GM19025 (cell line): ENCODE measurements at regions not wholly inside any gene's neighbourhood (a gene's known extent, or its start where the extent isn't known, plus 50 kb on each side); places are given as distances from the start of the nearest gene placed in this dataset.
"Not testable (repeated sequence)": the region's sequence is repeated elsewhere in the genome, so short reads cannot be mapped to it uniquely, and the experiment has no call there.

Experiments
- ATAC-seq: cut with Tn5 transposase; IDR thresholded peaks from one replicate; pipeline ENCODE4 v1.9.1; 2021; ENCODE audit warnings: mild to moderate bottlenecking, low read depth, moderate library complexity; ENCODE audit not compliant: unreplicated experiment

DNA sequence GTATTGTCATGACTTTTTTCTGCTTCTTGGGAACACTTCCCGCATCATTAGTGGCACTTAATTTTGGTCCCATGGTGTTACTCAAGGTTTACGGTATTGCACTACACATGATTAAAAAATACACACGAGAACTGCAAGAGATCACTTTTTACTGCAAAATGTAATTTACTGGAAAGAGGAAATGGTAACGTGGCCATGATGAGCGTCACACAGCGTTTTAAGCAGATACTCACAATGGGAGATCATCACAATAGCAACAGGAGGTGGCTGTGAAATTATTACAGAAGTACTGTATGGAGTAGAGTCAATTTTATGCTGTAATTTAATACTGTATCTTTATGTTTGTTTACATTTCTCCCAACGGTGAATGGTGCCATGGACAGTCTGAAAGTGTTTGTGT is 1510.3 kb downstream of the AMY1C start:
- no peak for ATAC-seq

DNA sequence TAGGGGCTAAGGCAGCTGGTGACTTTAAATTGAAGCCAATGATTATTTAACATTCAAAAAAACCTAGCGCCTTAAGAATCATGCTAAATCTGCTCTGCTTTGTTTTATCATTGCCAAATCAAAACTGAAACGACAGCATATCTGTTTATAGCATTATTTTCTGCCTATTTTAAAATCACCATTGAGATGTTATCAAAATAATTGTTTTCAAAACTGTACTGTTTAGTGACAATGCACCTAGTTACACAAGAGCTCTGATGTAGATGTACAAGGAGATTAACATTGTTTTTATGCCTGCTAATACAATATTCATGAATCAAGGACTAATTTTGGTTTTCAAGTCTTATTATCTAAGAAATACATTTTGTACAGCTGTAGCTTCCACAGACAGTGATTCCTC is 1521.3 kb downstream of the AMY1C start:
- no peak for ATAC-seq

DNA sequence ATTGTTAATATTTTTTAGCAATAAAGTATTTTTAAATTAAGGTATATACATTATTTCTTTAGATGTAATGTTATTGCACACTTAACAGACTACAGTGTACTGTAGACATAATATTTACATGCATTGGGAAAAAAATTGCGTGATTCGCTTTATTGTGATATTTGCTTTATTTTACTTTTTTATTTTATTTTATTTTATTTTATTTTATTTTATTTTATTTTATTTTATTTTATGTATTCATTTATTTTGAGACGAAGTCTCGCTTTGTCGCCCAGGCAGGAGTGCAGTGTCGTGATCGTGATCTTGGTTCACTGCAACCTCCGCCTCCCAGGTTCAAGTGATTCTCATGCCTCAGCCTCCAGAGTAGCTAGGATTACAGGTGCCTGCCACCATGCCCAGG is 1522.7 kb downstream of the AMY1C start:
- ATAC-seq = not testable (repeated sequence)

DNA sequence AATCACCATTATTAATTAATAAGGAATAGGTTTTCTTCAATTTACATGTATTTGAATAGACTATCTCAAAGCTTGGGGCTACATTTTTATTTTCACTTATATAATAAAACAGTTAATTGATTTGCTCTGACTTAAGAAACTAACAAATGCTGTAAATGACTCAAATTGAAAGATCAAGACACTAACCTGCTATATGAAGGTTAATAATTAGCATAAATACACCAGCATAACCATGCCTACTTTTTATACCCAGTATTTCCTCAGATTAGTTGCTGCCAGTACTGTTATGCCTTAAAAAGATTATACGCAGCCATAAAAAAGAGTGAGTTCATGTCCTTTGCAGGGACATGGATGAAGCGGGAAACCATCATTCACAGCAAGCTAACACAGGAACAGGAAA is 1545.1 kb downstream of the AMY1C start:
- ATAC-seq = no peak

DNA sequence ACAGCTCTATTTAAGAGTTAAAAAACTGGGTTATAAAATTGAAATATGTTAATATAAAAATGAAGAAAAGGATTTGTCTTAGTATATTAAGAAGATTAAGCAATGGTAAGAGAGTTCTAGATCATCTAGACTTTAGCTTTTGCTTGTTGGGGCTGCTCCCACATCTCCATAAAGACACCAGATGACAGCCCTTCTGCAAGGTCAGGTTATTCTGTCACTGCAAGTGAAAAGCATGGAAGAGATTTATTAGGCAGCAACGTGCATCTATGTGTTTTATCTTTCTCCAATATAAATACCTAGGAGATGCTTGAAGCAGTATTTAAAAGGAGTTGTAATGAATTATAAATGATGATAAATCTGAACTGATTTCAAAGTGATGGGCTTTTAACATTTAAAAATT is 1560.4 kb downstream of the AMY1C start:
- ATAC-seq = no peak

DNA sequence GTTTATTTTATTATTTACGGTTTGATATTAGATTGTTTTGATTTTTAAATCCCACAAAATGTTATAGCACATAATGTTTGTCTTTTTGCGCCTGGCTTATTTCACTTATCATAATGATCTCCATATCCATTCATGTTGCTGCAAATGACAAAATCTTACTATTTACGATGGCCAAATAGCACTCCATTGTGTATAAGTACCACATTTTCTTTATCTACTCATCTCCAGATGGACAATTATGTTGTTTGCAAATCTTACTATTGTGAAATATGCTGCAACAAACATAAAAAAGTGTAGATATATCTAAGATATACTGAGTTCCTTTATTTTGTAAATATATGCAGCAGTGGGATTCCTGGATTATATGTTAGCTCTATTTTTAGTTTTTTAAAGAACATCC is 1568.3 kb downstream of the AMY1C start:
- ATAC-seq = no peak

DNA sequence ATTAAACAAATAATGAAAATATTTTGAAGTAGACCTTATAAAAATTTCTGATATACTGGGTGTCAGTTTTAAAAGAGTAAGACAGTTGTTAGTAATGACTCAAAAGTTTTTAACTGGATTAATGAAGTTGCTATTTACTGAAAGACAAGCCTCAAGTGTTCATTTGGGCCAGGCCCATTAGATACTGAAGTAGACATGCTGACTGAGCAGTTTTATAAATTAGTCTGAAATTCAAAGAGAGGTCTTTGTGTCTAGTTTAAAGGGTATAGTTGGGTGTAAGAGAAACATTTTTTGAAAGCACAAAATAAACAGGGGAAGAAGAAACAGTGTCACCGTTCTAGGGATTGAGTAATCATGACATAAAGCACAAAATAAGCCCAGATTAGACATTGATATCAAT is 1577.2 kb downstream of the AMY1C start:
- no peak for ATAC-seq

DNA sequence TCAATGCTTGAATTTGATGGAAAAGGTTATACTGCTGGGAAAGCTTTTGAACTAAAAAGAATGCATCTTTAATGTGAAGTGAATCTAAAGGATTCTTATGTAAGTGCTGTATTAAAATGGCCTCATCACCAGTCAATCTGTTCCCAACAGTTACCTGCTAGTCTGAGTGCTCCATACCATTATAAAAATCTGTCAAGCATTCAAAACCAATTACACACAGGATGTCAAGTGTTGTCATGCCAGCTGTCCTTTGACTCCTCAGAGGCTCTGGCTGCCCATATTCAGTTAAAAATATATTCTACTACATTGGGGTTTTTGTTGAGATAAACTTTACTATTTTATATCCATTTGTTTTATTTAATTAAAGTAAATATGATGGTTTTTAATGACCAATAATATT is 1587.7 kb downstream of the AMY1C start:
- ATAC-seq = no peak

DNA sequence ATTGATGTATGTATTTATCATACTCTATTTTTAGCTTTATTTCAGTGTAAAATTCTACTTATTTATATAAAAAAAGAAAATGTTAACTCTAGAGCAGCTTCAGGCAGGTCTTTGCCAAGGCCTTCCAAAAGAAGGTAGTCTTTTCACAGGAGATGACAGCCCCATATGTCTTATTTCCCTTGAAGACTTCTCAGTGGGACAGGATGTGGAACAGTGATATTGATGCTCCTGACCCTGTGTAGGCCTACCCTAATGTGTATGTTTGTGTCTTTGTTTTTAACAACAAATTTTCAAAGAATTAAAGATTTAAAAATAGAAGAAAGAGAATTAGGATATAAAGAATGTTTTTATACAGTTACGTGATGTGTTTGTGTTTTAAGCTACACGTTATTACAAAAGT is 1593.6 kb downstream of the AMY1C start:
- no peak for ATAC-seq

DNA sequence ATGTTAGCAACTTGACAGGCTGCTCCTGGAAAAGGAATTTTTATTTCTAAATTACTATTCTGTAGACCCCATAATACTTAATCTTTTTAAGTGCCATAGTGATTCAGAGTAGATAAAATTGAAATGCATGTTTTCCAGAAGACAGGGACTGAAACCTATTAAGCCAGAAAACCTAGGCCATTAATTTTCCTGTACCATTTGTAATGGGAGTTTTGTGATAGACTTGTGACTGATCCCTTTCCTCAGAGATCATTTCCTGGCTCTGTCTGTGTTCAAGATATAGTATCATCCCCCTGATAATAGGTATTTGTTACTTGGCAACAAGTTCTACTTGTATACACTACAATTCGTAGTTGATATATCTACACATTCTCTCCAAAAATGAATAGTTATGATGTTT is 1609.8 kb downstream of the AMY1C start:
- no peak for ATAC-seq

DNA sequence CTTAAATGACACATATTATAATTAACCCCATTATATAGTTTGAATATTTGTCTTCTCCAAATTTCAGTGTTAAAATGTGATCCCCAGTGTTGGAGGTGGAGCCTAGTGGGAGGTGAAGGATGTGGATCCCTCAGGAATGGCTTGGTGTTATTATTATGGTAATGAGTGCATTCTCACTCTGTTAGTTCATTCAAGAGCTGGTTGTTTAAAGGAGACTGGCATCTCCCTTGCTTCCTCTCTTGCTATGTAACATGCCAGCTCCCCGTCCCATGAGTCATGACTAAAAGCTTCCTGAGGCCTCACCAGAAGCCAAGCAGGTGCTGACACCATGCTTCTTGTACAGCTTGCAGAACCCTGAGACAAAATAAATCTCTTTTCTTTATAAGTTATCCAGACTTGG is 1612.7 kb downstream of the AMY1C start:
- no peak for ATAC-seq

DNA sequence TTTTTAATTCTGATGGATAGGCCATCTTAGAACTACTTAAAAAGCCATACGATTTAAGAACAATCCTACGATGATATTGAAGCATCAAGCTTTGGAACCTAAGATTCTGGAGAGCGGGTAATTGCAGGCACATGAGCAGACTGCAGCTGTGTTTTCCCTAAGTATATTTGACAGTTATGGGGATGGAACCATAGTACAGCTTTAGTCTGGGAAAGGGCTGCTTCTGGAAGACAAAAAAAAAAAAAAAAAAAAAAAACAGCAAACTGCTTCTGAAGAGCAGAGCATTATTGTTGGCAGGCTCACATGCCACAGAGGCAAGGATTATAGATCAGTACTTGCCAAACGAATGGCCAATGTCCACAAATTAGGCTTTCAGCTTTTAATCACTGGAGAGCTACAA is 1618.7 kb downstream of the AMY1C start:
- no peak for ATAC-seq

DNA sequence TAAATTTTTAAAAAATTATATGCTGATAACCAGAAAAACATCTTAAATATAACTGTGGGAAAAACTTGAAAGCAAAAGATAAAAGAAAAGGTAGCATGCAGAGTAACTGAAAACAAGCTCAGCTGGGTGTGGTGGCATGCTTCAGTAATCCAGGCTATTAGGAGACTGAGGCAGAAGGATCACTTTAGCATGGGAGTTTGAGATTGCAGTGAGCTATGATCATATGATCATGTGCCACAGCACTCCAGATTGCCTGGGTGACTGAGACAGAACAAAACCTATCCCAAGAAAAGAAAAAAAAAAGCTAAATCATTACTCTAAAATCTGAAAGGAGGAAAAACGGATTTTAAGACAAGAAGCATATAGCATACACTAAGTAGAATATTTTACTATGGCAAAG is 1624.0 kb downstream of the AMY1C start:
- no peak for ATAC-seq

DNA sequence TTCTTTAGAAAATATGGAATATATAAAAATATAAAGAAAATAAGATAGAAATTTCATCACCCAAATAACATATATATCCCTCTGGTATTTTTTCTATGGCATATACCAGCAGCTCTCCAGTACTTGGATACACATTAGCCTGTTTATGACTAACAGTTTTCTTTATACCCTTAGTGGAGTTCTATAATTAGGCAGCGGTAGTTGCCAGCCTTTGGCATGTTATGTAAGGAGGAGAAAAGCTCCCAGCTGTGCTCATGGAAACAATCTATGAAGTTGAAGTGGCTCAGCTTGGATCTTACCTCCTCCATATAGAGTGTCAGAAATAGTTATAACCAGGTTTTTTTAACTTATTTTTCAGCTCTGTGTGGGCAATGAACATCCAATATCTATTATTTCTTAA is 1636.8 kb downstream of the AMY1C start:
- no peak for ATAC-seq

DNA sequence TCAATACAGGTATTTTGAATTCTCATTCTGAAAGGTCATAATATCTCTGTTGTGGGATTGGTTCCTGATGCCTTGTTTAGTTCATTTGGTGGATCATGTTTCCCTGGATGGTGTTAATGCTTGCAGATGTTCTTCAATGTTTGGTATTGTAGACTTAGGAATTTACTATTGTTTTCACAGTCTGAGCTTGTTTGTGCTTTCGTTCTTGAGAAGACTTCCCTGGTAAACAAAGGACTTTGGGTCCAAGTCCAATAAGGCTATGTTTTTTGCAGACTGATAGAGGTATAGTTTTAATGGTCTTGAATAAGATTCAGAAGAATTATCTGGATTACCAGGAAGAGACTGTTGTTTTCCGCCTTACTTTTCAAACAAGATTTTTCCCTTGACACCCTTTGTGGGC is 1646.3 kb downstream of the AMY1C start:
- ATAC-seq = no peak

DNA sequence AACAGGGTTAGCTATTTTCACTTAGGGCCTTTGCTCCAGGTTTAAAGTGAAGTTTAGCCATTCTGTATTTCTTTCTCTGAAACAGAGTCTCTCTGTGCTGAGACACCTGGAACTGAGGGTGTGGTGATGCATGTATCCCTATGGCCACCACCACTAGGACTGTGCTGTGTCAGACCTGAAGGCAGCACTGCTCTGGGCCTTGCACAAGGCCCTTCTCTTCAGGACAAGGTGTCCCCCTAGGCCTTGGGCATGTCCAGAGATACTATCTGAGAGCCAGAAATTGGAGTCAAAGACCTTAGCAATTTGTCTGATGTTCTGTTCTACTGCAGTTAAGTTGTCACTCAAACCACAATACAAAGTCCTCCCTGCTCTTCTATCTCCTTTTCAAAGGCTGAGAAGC is 1649.2 kb downstream of the AMY1C start:
- no peak for ATAC-seq

DNA sequence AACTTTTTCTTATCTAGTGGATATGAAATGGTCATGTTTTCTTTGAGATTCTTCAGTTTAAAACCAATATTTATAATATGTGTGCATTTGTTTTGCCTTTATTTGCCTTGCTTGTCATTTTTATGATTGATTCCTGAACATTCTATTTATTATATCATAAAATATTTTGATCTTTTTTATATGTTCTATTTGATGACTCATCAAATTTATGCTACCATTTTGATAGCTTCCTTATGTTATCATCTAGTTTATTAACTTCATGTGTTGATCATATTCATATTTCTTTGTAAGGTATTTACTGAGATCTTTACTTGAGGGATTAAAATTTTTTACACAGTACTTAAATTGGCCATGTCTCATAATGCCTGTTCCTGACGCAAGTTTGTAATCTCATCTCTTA is 1650.0 kb downstream of the AMY1C start:
- ATAC-seq = no peak

DNA sequence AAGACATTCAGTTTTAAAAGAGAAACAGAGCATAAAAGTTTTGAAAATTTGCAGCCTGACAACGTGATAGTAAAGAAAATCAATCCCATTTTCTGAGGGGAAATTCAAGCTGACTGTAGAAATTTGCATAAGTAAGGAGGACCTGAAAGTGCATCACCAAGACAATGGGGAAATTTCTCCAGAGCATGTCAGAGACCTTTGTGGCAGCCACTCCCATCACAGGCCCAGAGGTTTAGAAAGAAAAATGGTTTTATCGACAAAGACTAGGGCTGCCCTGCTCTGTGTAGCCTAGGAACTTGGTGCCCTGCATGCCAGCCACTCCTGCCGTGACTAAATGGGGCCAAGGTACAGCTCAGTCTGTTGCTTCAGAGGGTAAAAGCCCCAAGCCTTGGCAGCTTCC is 1640.2 kb upstream of the PRMT6 start:
- no peak for ATAC-seq

DNA sequence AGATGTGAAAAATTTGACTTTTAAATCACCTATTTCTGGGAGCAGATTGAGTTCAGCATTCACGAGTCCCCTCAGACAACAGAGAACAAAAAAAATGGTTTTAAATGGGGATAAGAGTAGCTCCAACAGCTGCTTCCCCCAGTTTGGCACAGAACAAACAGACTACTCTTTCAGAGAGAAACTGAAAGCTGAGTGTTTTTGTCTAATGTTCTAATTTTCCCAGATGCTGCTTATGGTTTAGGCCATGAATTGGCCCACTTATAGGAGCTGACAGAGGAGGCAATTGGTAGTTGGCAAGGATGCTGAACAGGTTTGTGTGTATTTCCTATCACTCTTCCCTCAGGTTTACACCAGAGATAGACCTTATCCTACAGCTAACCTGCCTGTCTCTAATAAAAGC is 1637.4 kb upstream of the PRMT6 start:
- ATAC-seq = no peak

DNA sequence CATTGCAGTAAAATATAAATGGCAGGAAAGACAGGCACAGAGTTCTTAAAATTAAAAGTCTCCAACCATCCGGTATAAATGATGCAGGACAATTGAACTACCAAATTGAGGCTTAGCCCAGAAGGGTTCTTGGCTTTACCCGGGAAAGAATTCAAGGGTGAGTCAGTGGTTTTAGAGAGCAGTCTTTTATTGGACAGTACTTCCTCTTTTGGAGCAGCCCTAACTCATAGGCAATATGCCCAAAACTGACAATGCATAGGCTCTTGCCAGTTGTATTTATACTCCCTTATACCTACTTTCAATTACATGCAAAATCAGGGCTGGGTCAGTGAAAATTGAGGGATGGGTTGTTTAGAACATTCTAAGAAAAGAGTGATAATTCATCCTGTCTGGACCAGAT is 1628.9 kb upstream of the PRMT6 start:
- ATAC-seq = no peak

DNA sequence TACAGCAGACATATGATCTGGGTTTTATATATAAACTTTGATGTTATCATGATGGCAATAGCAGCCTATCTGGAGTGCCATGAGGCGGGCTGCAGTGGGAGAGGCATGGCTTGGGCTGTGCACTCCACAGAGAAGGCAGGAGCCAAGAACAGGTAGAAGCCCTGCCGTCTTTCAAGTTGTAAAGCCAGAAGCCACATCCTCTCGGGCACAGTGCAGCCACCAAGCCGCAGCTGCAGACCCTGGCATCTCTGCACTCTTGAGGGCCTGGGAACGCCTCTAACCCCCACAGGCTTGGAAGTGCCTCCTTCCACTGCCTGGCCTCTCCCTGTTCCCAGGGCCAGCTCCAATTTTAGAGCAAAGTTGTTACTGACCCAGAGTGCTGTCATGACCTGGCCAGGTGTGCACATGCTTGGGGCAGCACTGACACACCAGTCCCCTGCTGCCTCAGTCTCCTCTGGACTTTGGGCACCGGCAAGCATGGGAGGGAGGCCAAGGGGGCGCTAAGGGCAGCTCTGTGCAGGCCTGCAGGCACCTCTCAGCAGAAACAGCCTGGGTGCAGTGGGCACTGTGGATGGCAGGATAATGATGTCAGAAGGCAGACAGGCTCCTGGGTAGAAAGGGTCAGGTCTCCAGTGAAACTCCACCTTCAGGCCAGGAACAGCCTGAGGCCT is 1619.8 kb upstream of the PRMT6 start:
- ATAC-seq = no peak

DNA sequence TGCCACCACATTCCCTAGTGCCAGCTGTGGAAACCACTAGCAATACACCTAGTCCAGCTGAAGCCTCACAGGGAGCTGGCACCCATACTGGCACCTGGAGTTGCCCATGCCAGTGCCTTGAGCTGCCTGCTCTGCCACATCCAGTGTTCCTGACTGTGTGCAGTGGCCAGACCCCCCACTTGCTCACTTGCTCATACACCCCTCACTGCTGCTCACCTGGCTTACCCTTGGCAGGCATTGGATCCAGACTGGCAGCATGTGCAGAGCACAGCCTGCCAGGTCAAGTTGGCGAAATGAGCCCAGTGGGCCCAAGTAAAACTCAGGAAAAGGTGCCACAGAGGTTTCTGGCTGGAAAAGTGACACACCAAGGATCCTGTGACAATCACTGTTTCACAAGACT is 1618.6 kb upstream of the PRMT6 start:
- no peak for ATAC-seq

DNA sequence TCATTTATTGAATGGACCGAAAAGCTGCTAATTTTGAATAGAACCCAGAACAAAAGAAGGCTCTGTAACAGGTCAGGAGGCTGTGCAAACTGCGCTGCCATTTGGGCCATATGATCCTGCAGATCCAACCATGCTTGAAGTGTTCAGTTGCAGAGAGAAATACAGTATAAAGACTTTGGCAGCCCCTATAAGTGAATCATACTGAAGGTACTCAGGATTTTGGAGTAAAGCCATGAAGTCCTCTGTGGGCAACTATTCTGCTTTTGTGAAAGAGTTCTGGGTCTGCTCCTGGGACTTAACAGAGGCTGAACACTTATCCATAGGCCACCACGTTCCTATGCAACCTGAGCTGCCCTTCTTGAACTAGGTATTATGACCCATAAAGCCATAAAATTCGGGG is 1613.6 kb upstream of the PRMT6 start:
- no peak for ATAC-seq
